ENCODE measurements at regions not wholly inside any gene's neighbourhood (a gene's known extent, or its start where the extent isn't known, plus 50 kb on each side); places are given as distances from the start of the nearest gene placed in this dataset.

DNA sequence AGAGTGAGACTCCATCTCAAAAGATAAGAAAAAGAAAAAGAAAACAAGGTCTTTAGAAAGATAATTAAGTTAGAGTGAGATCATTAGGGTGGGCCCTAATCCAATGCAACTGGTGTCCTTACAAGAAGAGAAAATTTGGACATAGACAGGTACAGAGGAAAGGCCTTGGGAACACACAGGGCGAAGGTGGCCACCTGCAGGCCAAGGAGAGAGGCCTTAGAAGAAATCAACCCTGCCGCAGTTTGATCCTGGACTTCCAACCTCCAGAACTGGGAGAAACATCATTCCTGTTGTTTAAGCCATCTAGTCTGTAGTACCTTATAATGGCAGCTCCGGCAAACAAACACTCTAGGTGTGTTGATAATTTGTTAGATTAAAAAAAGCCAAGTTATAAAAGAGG is 491.9 kb downstream of the MED13L start:
- TF ChIP-seq, protein P1, sequence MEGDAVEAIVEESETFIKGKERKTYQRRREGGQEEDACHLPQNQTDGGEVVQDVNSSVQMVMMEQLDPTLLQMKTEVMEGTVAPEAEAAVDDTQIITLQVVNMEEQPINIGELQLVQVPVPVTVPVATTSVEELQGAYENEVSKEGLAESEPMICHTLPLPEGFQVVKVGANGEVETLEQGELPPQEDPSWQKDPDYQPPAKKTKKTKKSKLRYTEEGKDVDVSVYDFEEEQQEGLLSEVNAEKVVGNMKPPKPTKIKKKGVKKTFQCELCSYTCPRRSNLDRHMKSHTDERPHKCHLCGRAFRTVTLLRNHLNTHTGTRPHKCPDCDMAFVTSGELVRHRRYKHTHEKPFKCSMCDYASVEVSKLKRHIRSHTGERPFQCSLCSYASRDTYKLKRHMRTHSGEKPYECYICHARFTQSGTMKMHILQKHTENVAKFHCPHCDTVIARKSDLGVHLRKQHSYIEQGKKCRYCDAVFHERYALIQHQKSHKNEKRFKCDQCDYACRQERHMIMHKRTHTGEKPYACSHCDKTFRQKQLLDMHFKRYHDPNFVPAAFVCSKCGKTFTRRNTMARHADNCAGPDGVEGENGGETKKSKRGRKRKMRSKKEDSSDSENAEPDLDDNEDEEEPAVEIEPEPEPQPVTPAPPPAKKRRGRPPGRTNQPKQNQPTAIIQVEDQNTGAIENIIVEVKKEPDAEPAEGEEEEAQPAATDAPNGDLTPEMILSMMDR (IDR thresholded peaks at IDR 0.05; ENCODE audit: control insufficient read depth, insufficient read depth, low read depth, low read length, missing control alignments) = no peak
- DNase-seq (ENCODE audit: low read depth) = no peak
- no peak overlapping the region for H3K4me3 ChIP-seq (ENCODE audit: control insufficient read depth, low read depth, low read length)

- DNase-seq (ENCODE audit: low read depth) = no peak
Measured at GRCh38 chr12:115776399-115776798, 501.1 kb downstream of the MED13L start.

DNA sequence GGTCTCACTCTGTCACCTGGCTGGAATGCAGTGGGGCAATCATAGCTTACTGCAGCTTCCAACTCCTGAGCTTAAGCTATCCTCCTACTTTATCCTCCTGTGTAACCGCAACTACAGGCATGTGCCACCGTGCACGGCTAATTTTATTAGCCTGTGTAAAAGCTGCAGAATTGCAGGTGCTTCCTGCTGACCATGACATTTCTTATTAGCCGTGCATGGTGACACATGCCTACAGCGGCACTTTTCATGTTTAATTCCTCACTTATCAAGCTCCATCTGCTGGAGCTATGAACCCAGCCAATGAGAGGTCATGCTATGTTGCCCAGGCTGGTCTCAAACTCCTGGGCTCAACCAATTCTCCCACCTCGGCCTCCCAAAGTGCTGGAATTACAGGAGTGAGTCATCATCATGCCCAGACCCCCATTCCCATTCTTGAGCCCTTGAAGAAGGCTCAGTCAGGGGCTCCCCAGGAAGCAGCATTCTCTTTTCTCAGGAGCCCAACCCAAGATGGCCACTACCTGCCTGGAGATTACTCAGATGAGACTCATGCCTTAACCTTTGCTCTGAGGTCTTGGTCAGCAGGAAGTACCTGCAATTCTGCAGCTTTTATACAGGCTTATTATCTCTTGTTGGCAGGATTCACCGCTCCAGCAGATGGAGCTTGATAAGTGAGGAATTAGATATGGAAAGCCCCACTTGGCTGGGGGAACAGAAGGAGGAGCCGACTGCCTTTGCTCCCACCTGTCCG is 503.2 kb downstream of the MED13L start:
- TF ChIP-seq, protein P1 (IDR thresholded peaks at IDR 0.05; ENCODE audit: control insufficient read depth, insufficient read depth, low read depth, low read length, missing control alignments) = no peak
- DNase-seq (ENCODE audit: low read depth) = no peak
- no peak overlapping the region for H3K4me3 ChIP-seq (ENCODE audit: control insufficient read depth, low read depth, low read length)

More at GRCh38 chr12:115776399-115776798, 501.1 kb downstream of the MED13L start:
- no peak overlapping the region for H3K4me3 ChIP-seq (ENCODE audit: control insufficient read depth, low read depth, low read length)
- TF ChIP-seq, protein P1 (IDR thresholded peaks at IDR 0.05; ENCODE audit: control insufficient read depth, insufficient read depth, low read depth, low read length, missing control alignments) = no peak

DNA sequence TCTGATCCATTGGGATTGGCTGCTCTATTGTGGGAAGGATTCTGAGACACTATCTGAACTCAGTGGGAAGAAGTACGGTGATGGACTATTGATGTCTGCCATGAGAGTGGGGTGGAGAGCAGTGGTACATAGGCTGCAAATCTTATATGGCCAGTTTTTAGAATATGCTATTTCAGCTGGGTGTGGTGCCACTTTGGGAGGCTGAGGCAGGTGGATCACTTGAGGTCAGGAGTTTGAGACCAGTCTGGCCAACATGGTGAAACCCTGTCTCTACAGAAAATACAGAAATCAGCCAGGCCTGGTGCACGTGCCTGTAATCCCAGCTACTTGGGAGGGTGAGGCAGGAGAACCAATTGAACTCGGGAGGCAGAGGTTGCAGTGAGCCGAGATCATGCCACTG is 505.9 kb downstream of the MED13L start:
- TF ChIP-seq, protein P1 (IDR thresholded peaks at IDR 0.05; ENCODE audit: control insufficient read depth, insufficient read depth, low read depth, low read length, missing control alignments) = no peak
- no peak for DNase-seq (ENCODE audit: low read depth)
- H3K4me3 ChIP-seq (ENCODE audit: control insufficient read depth, low read depth, low read length) = no peak overlapping the region

DNA sequence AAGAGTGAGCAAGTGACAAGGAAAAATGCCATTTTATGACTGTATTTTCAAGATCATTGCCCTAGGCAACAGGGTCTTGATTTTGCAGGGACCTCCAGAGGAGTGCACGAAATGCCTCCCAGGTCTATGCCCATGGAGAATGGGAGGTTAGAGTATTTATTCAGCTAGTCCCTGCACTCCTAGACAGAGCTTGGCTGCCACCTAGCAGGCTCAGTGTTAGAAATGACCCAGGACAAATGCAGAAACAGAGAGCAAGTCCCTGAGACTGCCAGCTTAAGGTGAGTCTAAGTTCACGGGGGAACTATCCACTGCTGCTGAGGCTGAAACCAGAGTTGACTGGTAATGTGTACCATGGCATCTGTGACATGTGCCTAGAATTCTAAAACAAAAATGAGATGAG is 506.4 kb downstream of the MED13L start:
- TF ChIP-seq, protein P1 (IDR thresholded peaks at IDR 0.05; ENCODE audit: control insufficient read depth, insufficient read depth, low read depth, low read length, missing control alignments) = peak; percentile 40

DNA sequence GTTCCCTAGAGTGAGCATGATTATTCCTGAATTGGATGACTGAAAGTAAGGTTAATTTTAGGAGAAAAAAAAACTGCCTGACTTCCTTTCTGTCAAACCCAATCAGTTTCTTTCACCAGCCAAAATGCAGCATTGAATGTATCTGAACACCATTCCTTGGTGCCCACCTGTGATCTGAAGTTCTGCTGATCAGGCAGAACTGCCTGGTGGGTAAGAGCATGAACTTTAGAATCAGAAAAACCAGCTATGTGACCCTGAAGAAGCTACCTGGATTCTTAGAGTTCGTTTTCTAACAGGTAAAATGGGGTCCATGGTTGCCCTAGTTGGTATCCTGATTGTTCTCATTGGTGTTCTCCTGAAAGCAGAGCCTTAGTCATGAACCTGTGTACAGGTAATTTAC is 506.9 kb downstream of the MED13L start:
- TF ChIP-seq, protein P1 (IDR thresholded peaks at IDR 0.05; ENCODE audit: control insufficient read depth, insufficient read depth, low read depth, low read length, missing control alignments) = no peak
- no peak for DNase-seq (ENCODE audit: low read depth)
- H3K4me3 ChIP-seq (ENCODE audit: control insufficient read depth, low read depth, low read length) = no peak overlapping the region

More for the DNA sequence above, 506.4 kb downstream of the MED13L start:
- H3K4me3 ChIP-seq (ENCODE audit: control insufficient read depth, low read depth, low read length) = no peak overlapping the region
- DNase-seq (ENCODE audit: low read depth) = no peak
